ENCODE measurements at regions not wholly inside any gene's neighbourhood (a gene's known extent, or its start where the extent isn't known, plus 50 kb on each side); places are given as distances from the start of the nearest gene placed in this dataset.

GRCh38 chr22:47765757-47766156 lies 1003.3 kb downstream of the TBC1D22A start:
- no peaks in the 10 kb centered on the region for H3K9me2 ChIP-seq (ENCODE audit: insufficient read depth)
- intact Hi-C loops (cut with micrococcal nuclease): no loop called here
- no peaks in the 10 kb centered on the region for H4K20me1 ChIP-seq (ENCODE audit: insufficient read depth)
- no peak for ATAC-seq
- no peak overlapping the region for H2AFZ ChIP-seq (ENCODE audit: low read depth, low read length, poor library complexity, severe bottlenecking)
- no peak for DNase-seq (ENCODE audit: low read depth, low spot score)
- POLR2A ChIA-PET: no interaction called here
- TF ChIP-seq YY1 (IDR thresholded peaks at IDR 0.05; ENCODE audit: extremely low read depth, insufficient replicate concordance, low read depth, low read length) (no peak), TCF7L2 (IDR thresholded peaks at IDR 0.05; ENCODE audit: borderline replicate concordance, extremely low read depth, insufficient read depth, insufficient read length) (no peak), EGR1 (IDR thresholded peaks at IDR 0.05; ENCODE audit: low read depth) (no peak), CTCF (IDR thresholded peaks at IDR 0.05 in 2 of 3, conservative IDR thresholded peaks at IDR 0.05 in 1 of 3; ENCODE audit: borderline replicate concordance in 1 of 3, insufficient read depth in 1 of 3, low read depth in 2 of 3, low read length in 2 of 3) (no peak), EZH2phosphoT487 (IDR thresholded peaks at IDR 0.05; ENCODE audit: borderline replicate concordance) (no peak), FOSL1 (IDR thresholded peaks at IDR 0.05; ENCODE audit: low read depth) (no peak), POLR2AphosphoS5 (IDR thresholded peaks at IDR 0.05; ENCODE audit: low read depth, low read length) (no peak), ELF1 (IDR thresholded peaks at IDR 0.05; ENCODE audit: borderline replicate concordance, low read depth) (no peak), POLR2A (IDR thresholded peaks at IDR 0.05; ENCODE audit: borderline replicate concordance, extremely low read depth, insufficient read depth, insufficient read length) (no peak), MAX (IDR thresholded peaks at IDR 0.05) (no peak), ZFX (IDR thresholded peaks at IDR 0.05) (no peak), ZNF274 (IDR thresholded peaks at IDR 0.05; ENCODE audit: low read depth, low read length) (no peak)
- no peaks in the 10 kb centered on the region for H3K9me3 ChIP-seq (ENCODE audit: control insufficient read depth in 1 of 2, insufficient read depth in 1 of 2, low read depth in 1 of 2, low read length in 2 of 2)
- CTCF ChIA-PET: no interaction called here
- no peaks in the 10 kb centered on the region for H3K36me3 ChIP-seq (ENCODE audit: control insufficient read depth in 1 of 2, insufficient read depth in 2 of 2, low read length in 2 of 2)
- RAD21 ChIA-PET (ENCODE audit: low non-redundant PET in 1 of 2, low total read pairs in 2 of 2, uncharacterized antibody in 2 of 2, unreplicated experiment in 2 of 2): no interaction called here
- no peak overlapping the region for H3K9ac ChIP-seq (ENCODE audit: low read length)
- H3K27me3 ChIP-seq (ENCODE audit: insufficient read depth, low read length): no peaks in the 10 kb centered on the region
- no TSS peak for BruUV-seq (replicated peaks)
- H3K4me2 ChIP-seq (ENCODE audit: low read length): no peak overlapping the region
- no peak overlapping the region for H3K4me3 ChIP-seq (replicated peaks in 1 of 2; ENCODE audit: low read depth in 1 of 2, low read length in 2 of 2)
- H3K27ac ChIP-seq (ENCODE audit: low read depth, low read length): no peak overlapping the region
- no peaks in the 10 kb centered on the region for H3K79me2 ChIP-seq (ENCODE audit: insufficient read depth, low read length)
- no peaks in the 10 kb centered on the region for H3K4me1 ChIP-seq (ENCODE audit: control insufficient read depth in 1 of 2, insufficient read depth in 2 of 2, low read length in 2 of 2)
